H7 (cell line): ENCODE measurements at regions not wholly inside any gene's neighbourhood (a gene's known extent, or its start where the extent isn't known, plus 50 kb on each side); places are given as distances from the start of the nearest gene placed in this dataset.

Source experiments
- DNase-seq: peaks from one replicate; pipeline ENCODE4 v3.0.0; 2012
- H3K27me3 ChIP-seq: 2 replicates; pipeline ENCODE4 v1.6.0; 2011; ENCODE audit warnings: mild to moderate bottlenecking, low read length; ENCODE audit not compliant: control insufficient read depth, insufficient read depth
- H3K36me3 ChIP-seq: replicated peaks from 2 replicates; pipeline ENCODE4 v1.5.1; 2011; ENCODE audit warnings: low read length; ENCODE audit not compliant: control insufficient read depth, insufficient read depth
- H3K4me3 ChIP-seq: 2 replicates; pipeline ENCODE4 v1.5.1; 2011; ENCODE audit warnings: low read depth, mild to moderate bottlenecking, control low read depth, low read length, moderate library complexity; ENCODE audit not compliant: insufficient read depth

GRCh38 chr5:124383693-124384092 lies 362.7 kb downstream of the ZNF608 start:
- no peak for DNase-seq
- no peaks in the 10 kb centered on the region for H3K36me3 ChIP-seq
- no peaks in the 10 kb centered on the region for H3K27me3 ChIP-seq
- H3K4me3 ChIP-seq, result no peak overlapping the region

GRCh38 chr5:124377386-124377785 lies 369.1 kb downstream of the ZNF608 start:
- Histone ChIP-seq H3K27me3 (no peaks in the 10 kb centered on the region), H3K36me3 (no peaks in the 10 kb centered on the region), H3K4me3 (no peak overlapping the region)

GRCh38 chr5:124373883-124374282 lies 372.6 kb downstream of the ZNF608 start:
- H3K27me3 ChIP-seq, result no peaks in the 10 kb centered on the region
- H3K4me3 ChIP-seq, result no peak overlapping the region
- DNase-seq, result no peak
- no peaks in the 10 kb centered on the region for H3K36me3 ChIP-seq

More at GRCh38 chr5:124377386-124377785, 369.1 kb downstream of the ZNF608 start:
- DNase-seq, result no peak

GRCh38 chr5:124372457-124372856 lies 374.0 kb downstream of the ZNF608 start:
- H3K4me3 ChIP-seq, result no peak overlapping the region
- no peak for DNase-seq
- H3K36me3 ChIP-seq, result no peaks in the 10 kb centered on the region
- no peaks in the 10 kb centered on the region for H3K27me3 ChIP-seq

GRCh38 chr5:124371111-124371706 lies 375.2 kb downstream of the ZNF608 start:
- H3K36me3 ChIP-seq, result no peaks in the 10 kb centered on the region
- DNase-seq, result no peak
- H3K4me3 ChIP-seq, result no peak overlapping the region
- no peaks in the 10 kb centered on the region for H3K27me3 ChIP-seq

GRCh38 chr5:124370601-124371000 lies 375.8 kb downstream of the ZNF608 start:
- DNase-seq, result no peak
- Histone ChIP-seq H3K4me3 (no peak overlapping the region), H3K27me3 (no peaks in the 10 kb centered on the region), H3K36me3 (no peaks in the 10 kb centered on the region)

GRCh38 chr5:124365361-124365801 lies 381.1 kb downstream of the ZNF608 start:
- DNase-seq, result no peak
- H3K36me3 ChIP-seq, result no peaks in the 10 kb centered on the region
- no peak overlapping the region for H3K4me3 ChIP-seq
- H3K27me3 ChIP-seq, result no peaks in the 10 kb centered on the region

- Histone ChIP-seq H3K4me3 (no peak overlapping the region), H3K27me3 (no peaks in the 10 kb centered on the region), H3K36me3 (no peaks in the 10 kb centered on the region)
- no peak for DNase-seq
Measured at GRCh38 chr5:124355928-124356327, 390.5 kb downstream of the ZNF608 start.

GRCh38 chr5:124353016-124353415 lies 393.4 kb downstream of the ZNF608 start:
- no peaks in the 10 kb centered on the region for H3K36me3 ChIP-seq
- no peaks in the 10 kb centered on the region for H3K27me3 ChIP-seq
- no peak for DNase-seq
- H3K4me3 ChIP-seq, result no peak overlapping the region

- Histone ChIP-seq H3K36me3 (no peaks in the 10 kb centered on the region), H3K27me3 (no peaks in the 10 kb centered on the region), H3K4me3 (no peak overlapping the region)
- no peak for DNase-seq
Measured at GRCh38 chr5:124352312-124352711, 394.1 kb downstream of the ZNF608 start.

GRCh38 chr5:124349931-124350330 lies 396.5 kb downstream of the ZNF608 start:
- H3K27me3 ChIP-seq, result no peaks in the 10 kb centered on the region
- H3K4me3 ChIP-seq, result no peak overlapping the region
- DNase-seq, result no peak
- H3K36me3 ChIP-seq, result no peaks in the 10 kb centered on the region

- no peak for DNase-seq
- Histone ChIP-seq H3K4me3 (no peak overlapping the region), H3K27me3 (no peaks in the 10 kb centered on the region), H3K36me3 (no peaks in the 10 kb centered on the region)
Measured at GRCh38 chr5:124343451-124343867, 403.0 kb downstream of the ZNF608 start.

GRCh38 chr5:124342986-124343385 lies 403.5 kb downstream of the ZNF608 start:
- H3K4me3 ChIP-seq, result no peak overlapping the region
- H3K36me3 ChIP-seq, result no peaks in the 10 kb centered on the region
- DNase-seq, result no peak
- H3K27me3 ChIP-seq, result no peaks in the 10 kb centered on the region

- no peak overlapping the region for H3K4me3 ChIP-seq
- no peak for DNase-seq
Measured at GRCh38 chr5:124342584-124342983, 403.9 kb downstream of the ZNF608 start.

GRCh38 chr5:124342027-124342471 lies 404.4 kb downstream of the ZNF608 start:
- H3K4me3 ChIP-seq, result no peak overlapping the region
- H3K27me3 ChIP-seq, result no peaks in the 10 kb centered on the region
- no peak for DNase-seq
- H3K36me3 ChIP-seq, result no peaks in the 10 kb centered on the region

More at GRCh38 chr5:124342584-124342983, 403.9 kb downstream of the ZNF608 start:
- no peaks in the 10 kb centered on the region for H3K36me3 ChIP-seq
- no peaks in the 10 kb centered on the region for H3K27me3 ChIP-seq
